WTC11 (cell line): ENCODE measurements at regions not wholly inside any gene's neighbourhood (a gene's known extent, or its start where the extent isn't known, plus 50 kb on each side); places are given as distances from the start of the nearest gene placed in this dataset.

Experiments
- ATAC-seq: fragments of 200-7000 bp; cut with Tn5 transposase; 2 replicates; pipeline ENCODE4 v1.10.0; 2021; ENCODE audit warnings: mild to moderate bottlenecking, moderate library complexity
- CTCF ChIA-PET: fragments of 300-600 bp; sonication (Branson Sonifier 250); formaldehyde crosslinking; loops from one replicate; lab custom pipeline; 2021; ENCODE audit warnings: antibody characterized with exemption; lab: Charles Lee
- POLR2A ChIA-PET: fragments of 350-600 bp; sonication (Branson Sonifier 250); formaldehyde crosslinking; loops from one replicate; lab custom pipeline; 2021; ENCODE audit warnings: antibody characterized with exemption; lab: Charles Lee
- DNase-seq: peaks from one replicate; pipeline ENCODE4 v3.0.0; 2021; ENCODE audit warnings: low spot score
- H3K27ac Mint-ChIP-seq: 2 replicates; pipeline ENCODE4 v1.8.0; 2021; ENCODE audit warnings: mixed read lengths
- H3K27me3 Mint-ChIP-seq: 2 replicates; pipeline ENCODE4 v1.8.0; 2021; ENCODE audit warnings: low read depth, mild to moderate bottlenecking, moderate library complexity, mixed read lengths
- H3K36me3 Mint-ChIP-seq: 2 replicates; pipeline ENCODE4 v1.8.0; 2021; ENCODE audit warnings: mixed read lengths
- H3K4me1 Mint-ChIP-seq: 2 replicates; pipeline ENCODE4 v1.8.0; 2022; ENCODE audit warnings: mixed read lengths
- H3K4me3 Mint-ChIP-seq: 2 replicates; pipeline ENCODE4 v1.8.0; 2021; ENCODE audit warnings: mild to moderate bottlenecking, moderate library complexity, mixed read lengths
- H3K9me3 Mint-ChIP-seq: 2 replicates; pipeline ENCODE4 v1.8.0; 2021; ENCODE audit warnings: mixed read lengths
- AR ChIP-seq: fragments of 250-450 bp; sonication (Bioruptor Pico); IDR thresholded peaks from 2 replicates; pipeline ENCODE4 v1.9.0; 2021; ENCODE audit warnings: mild to moderate bottlenecking
- ATF2 ChIP-seq: sonication (generic); formaldehyde crosslinking; IDR thresholded peaks from 2 replicates; pipeline ENCODE4 v1.8.1; 2022; ENCODE audit warnings: low read depth, missing genetic modification reagents, borderline replicate concordance
- ATF6 ChIP-seq: sonication (generic); formaldehyde crosslinking; IDR thresholded peaks from 2 replicates; pipeline ENCODE4 v1.8.1; 2023; ENCODE audit warnings: mild to moderate bottlenecking, missing genetic modification reagents
- CBFB ChIP-seq: sonication (generic); formaldehyde crosslinking; IDR thresholded peaks from 2 replicates; pipeline ENCODE4 v1.8.1; 2022; ENCODE audit warnings: mild to moderate bottlenecking, low read depth, missing genetic modification reagents
- E2F1 ChIP-seq: sonication (generic); formaldehyde crosslinking; IDR thresholded peaks from 2 replicates; pipeline ENCODE4 v1.8.0; 2022; ENCODE audit warnings: mild to moderate bottlenecking, missing genetic modification reagents
- FOXP1 ChIP-seq: sonication (generic); formaldehyde crosslinking; IDR thresholded peaks from 2 replicates; pipeline ENCODE4 v1.8.0; 2022; ENCODE audit warnings: missing genetic modification reagents, mild to moderate bottlenecking, moderate library complexity, borderline replicate concordance
- GTF2I ChIP-seq: fragments of 250-450 bp; sonication (Bioruptor Pico); conservative IDR thresholded peaks from 2 replicates; pipeline ENCODE4 v1.4.0; 2021; ENCODE audit warnings: mild to moderate bottlenecking
- NR1H2 ChIP-seq: sonication (generic); formaldehyde crosslinking; IDR thresholded peaks from 2 replicates; pipeline ENCODE4 v1.9.0; 2021; ENCODE audit warnings: mild to moderate bottlenecking, moderate library complexity, missing genetic modification reagents
- NR2C2 ChIP-seq: sonication (generic); formaldehyde crosslinking; IDR thresholded peaks from 2 replicates; pipeline ENCODE4 v1.8.0; 2022; ENCODE audit warnings: mild to moderate bottlenecking, missing genetic modification reagents
- OVOL2 ChIP-seq: fragments of 250-450 bp; sonication (Bioruptor Pico); IDR thresholded peaks from 2 replicates; pipeline ENCODE4 v1.9.0; 2021; ENCODE audit warnings: mild to moderate bottlenecking, borderline replicate concordance
- PRRX2 ChIP-seq: fragments of 250-450 bp; sonication (Bioruptor Pico); IDR thresholded peaks from 2 replicates; pipeline ENCODE4 v1.8.0; 2021; ENCODE audit warnings: mild to moderate bottlenecking
- SOX15 ChIP-seq: fragments of 250-450 bp; sonication (Bioruptor Pico); IDR thresholded peaks from 2 replicates; pipeline ENCODE4 v1.9.0; 2021; ENCODE audit warnings: mild to moderate bottlenecking
- TCF7 ChIP-seq: sonication (generic); formaldehyde crosslinking; IDR thresholded peaks from 2 replicates; pipeline ENCODE4 v1.8.0; 2022; ENCODE audit warnings: mild to moderate bottlenecking, low read depth, missing genetic modification reagents, moderate library complexity
- ZNF121 ChIP-seq: sonication (generic); formaldehyde crosslinking; IDR thresholded peaks from 2 replicates; pipeline ENCODE4 v1.8.0; 2023; ENCODE audit warnings: missing genetic modification reagents
- ZNF138 ChIP-seq: sonication (generic); formaldehyde crosslinking; conservative IDR thresholded peaks from 2 replicates; pipeline ENCODE4 v1.8.1; 2022; ENCODE audit warnings: mild to moderate bottlenecking, moderate library complexity, missing genetic modification reagents
- ZNF232 ChIP-seq: sonication (generic); formaldehyde crosslinking; IDR thresholded peaks from 2 replicates; pipeline ENCODE4 v1.8.0; 2022; ENCODE audit warnings: mild to moderate bottlenecking, missing genetic modification reagents
- ZNF396 ChIP-seq: fragments of 250-450 bp; sonication (Bioruptor Pico); IDR thresholded peaks from 2 replicates; pipeline ENCODE4 v1.8.0; 2021; ENCODE audit warnings: mild to moderate bottlenecking, moderate library complexity, borderline replicate concordance
- TF ChIP-seq, protein P1 (sequence below): sonication (generic); formaldehyde crosslinking; IDR thresholded peaks from 2 replicates; pipeline ENCODE4 v1.8.0; 2023; ENCODE audit warnings: mild to moderate bottlenecking, missing genetic modification reagents
- TF ChIP-seq, protein P2 (sequence below): sonication (generic); formaldehyde crosslinking; IDR thresholded peaks from 2 replicates; pipeline ENCODE4 v1.8.1; 2022; ENCODE audit warnings: mild to moderate bottlenecking, moderate library complexity, missing genetic modification reagents

- H3K36me3 Mint-ChIP-seq: peaks cover 13% of the 10 kb centered on the region
- DNase-seq (no peak), ATAC-seq (no peak)
- H3K9me3 Mint-ChIP-seq: peaks cover 39% of the 10 kb centered on the region
- TF ChIP-seq ZNF396 (CRISPR knock-in tag): no peak
- no peak for TF ChIP-seq GTF2I (CRISPR knock-in tag)
- TF ChIP-seq, all 79 proteins: peak for 0
- no peak overlapping the region for H3K27ac Mint-ChIP-seq
- POLR2A ChIA-PET: no interaction called here
- no peak overlapping the region for H3K4me3 Mint-ChIP-seq
- no peaks in the 10 kb centered on the region for H3K4me1 Mint-ChIP-seq
- CTCF ChIA-PET: no interaction called here
- no peaks in the 10 kb centered on the region for H3K27me3 Mint-ChIP-seq
Observed at GRCh38 chr13:80823472-80823871, 482.5 kb upstream of the SPRY2 start.

- Mint-ChIP-seq H3K4me3 (no peak overlapping the region), H3K27ac (no peak overlapping the region), H3K9me3 (peaks cover 24% of the 10 kb centered on the region), H3K27me3 (no peaks in the 10 kb centered on the region), H3K36me3 (peaks cover 13% of the 10 kb centered on the region)
- TF ChIP-seq, protein P1, sequence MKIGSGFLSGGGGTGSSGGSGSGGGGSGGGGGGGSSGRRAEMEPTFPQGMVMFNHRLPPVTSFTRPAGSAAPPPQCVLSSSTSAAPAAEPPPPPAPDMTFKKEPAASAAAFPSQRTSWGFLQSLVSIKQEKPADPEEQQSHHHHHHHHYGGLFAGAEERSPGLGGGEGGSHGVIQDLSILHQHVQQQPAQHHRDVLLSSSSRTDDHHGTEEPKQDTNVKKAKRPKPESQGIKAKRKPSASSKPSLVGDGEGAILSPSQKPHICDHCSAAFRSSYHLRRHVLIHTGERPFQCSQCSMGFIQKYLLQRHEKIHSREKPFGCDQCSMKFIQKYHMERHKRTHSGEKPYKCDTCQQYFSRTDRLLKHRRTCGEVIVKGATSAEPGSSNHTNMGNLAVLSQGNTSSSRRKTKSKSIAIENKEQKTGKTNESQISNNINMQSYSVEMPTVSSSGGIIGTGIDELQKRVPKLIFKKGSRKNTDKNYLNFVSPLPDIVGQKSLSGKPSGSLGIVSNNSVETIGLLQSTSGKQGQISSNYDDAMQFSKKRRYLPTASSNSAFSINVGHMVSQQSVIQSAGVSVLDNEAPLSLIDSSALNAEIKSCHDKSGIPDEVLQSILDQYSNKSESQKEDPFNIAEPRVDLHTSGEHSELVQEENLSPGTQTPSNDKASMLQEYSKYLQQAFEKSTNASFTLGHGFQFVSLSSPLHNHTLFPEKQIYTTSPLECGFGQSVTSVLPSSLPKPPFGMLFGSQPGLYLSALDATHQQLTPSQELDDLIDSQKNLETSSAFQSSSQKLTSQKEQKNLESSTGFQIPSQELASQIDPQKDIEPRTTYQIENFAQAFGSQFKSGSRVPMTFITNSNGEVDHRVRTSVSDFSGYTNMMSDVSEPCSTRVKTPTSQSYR (CRISPR knock-in tag): no peak
- TF ChIP-seq CBFB (CRISPR knock-in tag): no peak
- TF ChIP-seq, protein P2, sequence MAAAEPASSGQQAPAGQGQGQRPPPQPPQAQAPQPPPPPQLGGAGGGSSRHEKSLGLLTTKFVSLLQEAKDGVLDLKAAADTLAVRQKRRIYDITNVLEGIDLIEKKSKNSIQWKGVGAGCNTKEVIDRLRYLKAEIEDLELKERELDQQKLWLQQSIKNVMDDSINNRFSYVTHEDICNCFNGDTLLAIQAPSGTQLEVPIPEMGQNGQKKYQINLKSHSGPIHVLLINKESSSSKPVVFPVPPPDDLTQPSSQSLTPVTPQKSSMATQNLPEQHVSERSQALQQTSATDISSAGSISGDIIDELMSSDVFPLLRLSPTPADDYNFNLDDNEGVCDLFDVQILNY (CRISPR knock-in tag): no peak
- TF ChIP-seq OVOL2: no peak
- TF ChIP-seq FOXP1 (CRISPR knock-in tag): no peak
- no peak for TF ChIP-seq E2F1 (CRISPR knock-in tag)
- TF ChIP-seq, all 79 proteins: peak for 0
- no peaks in the 10 kb centered on the region for H3K4me1 Mint-ChIP-seq
- ChIA-PET CTCF (no interaction called here), POLR2A (no interaction called here)
- DNase-seq (no peak), ATAC-seq (no peak)
Observed at GRCh38 chr13:80821466-80821865, 480.5 kb upstream of the SPRY2 start.

DNA sequence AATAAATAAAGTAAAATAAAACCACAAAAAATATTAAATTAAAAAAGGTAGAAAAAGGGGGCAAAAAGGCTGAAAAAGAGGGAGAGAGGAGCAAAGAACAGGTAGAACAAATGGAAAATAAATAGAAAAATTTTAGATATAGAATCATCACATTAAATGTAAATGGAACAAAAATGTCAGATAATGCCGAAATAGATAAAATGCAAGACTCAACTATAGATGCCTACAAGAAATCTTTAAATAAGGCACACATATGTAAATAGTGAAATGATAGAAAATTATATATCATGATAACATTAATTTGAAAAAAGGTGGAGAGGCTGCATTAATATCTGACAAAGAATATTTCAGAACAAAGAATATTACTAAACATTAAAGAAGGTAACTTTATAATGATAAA lies 477.1 kb upstream of the SPRY2 start:
- ATAC-seq (no peak), DNase-seq (no peak)
- no peaks in the 10 kb centered on the region for H3K4me1 Mint-ChIP-seq
- H3K27me3 Mint-ChIP-seq: no peaks in the 10 kb centered on the region
- CTCF ChIA-PET: no interaction called here
- peaks cover 12% of the 10 kb centered on the region for H3K9me3 Mint-ChIP-seq
- POLR2A ChIA-PET: no interaction called here
- H3K36me3 Mint-ChIP-seq: peaks cover 9% of the 10 kb centered on the region
- H3K27ac Mint-ChIP-seq: no peak overlapping the region
- H3K4me3 Mint-ChIP-seq: no peak overlapping the region
- TF ChIP-seq PRRX2: no peak
- TF ChIP-seq SOX15: no peak
- TF ChIP-seq ATF2 (CRISPR knock-in tag): no peak
- TF ChIP-seq, protein P1 (CRISPR knock-in tag): no peak
- no peak for TF ChIP-seq NR1H2
- no peak for TF ChIP-seq AR (CRISPR knock-in tag)
- no peak for TF ChIP-seq ZNF121 (CRISPR knock-in tag)
- TF ChIP-seq ATF6: no peak
- no peak for TF ChIP-seq NR2C2
- TF ChIP-seq TCF7: no peak
- TF ChIP-seq ZNF232 (CRISPR knock-in tag): no peak
- TF ChIP-seq ZNF138: no peak
